ENCODE measurements at regions not wholly inside any gene's neighbourhood (a gene's known extent, or its start where the extent isn't known, plus 50 kb on each side); places are given as distances from the start of the nearest gene placed in this dataset.
A peak's percentile ranks its signal among the peaks of the same experiment; 100 is the strongest.

DNA sequence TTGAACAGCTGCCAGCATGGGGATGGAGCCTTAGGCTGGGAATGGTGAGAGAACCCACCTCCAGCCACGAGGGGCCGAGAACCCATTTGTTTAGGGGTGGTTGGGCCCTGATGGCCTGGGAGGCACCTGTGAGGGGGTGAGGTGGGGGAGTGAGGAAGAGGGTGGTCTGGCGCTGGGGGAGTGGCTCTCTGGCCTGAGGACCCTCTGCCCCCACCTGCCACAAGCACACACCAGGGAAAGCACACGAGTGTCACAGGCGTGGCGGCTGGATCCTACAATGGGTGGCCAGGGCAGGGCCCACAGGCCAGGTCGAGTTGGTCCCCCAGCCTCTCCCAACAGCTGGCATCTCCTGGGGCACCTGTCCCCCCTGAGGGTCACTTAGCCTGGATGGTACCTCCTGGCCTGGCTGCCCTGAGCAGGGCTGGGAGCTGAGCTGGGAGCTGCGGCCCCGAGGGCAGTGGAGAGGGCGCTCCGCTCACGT, 340.5 kb downstream of the TMEM121 start:
- intact Hi-C loops (cut with DNase I), result no loop called here

DNA sequence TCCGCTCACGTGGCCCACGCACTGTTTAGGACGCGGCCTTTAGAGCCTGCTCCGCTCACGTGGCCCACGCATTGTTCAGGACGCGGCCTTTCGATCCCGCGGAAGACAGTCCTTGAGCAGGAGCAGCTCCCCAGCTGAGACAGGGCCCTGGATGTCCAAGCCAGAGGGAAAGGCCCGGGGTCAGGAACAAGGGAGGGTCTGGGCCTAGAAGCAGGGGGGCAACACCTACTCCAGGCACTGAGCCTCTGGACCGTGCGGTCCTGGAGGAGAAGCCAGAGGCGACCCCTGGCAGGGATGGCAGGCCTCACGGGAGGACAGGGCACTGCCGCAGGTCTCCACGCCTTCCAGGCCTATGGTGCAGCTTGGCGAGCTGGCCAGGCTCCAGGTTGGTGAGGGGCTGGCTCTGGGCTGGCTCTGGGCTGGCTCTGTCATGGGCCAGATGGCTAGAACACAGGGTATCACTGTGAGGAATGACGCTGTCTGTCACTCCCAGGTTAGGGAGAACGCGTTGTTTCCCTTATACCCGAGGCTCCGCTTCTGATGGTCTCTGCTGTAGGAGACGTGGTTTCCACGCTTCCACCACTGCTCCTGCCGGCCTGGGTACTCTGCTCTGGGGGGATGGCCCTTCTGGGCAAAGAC, 341.7 kb downstream of the TMEM121 start:
- ATAC-seq (no peak), DNase-seq (peak in 2 of 4 donors; percentile 25 to 53)
- H3K9me3 ChIP-seq, result no peaks in the 10 kb centered on the region
- no peak overlapping the region for H3K4me3 ChIP-seq
- H3K27me3 ChIP-seq, result peaks cover 0 to 32% of the 10 kb centered on the region in 2 donors
- intact Hi-C loops (cut with DNase I), result no loop called here
- no peak overlapping the region for H3K27ac ChIP-seq
- H3K4me1 ChIP-seq, result no peaks in the 10 kb centered on the region
- no peaks in the 10 kb centered on the region for H3K36me3 ChIP-seq
- TF ChIP-seq, protein P1, sequence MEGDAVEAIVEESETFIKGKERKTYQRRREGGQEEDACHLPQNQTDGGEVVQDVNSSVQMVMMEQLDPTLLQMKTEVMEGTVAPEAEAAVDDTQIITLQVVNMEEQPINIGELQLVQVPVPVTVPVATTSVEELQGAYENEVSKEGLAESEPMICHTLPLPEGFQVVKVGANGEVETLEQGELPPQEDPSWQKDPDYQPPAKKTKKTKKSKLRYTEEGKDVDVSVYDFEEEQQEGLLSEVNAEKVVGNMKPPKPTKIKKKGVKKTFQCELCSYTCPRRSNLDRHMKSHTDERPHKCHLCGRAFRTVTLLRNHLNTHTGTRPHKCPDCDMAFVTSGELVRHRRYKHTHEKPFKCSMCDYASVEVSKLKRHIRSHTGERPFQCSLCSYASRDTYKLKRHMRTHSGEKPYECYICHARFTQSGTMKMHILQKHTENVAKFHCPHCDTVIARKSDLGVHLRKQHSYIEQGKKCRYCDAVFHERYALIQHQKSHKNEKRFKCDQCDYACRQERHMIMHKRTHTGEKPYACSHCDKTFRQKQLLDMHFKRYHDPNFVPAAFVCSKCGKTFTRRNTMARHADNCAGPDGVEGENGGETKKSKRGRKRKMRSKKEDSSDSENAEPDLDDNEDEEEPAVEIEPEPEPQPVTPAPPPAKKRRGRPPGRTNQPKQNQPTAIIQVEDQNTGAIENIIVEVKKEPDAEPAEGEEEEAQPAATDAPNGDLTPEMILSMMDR (IDR thresholded peaks at IDR 0.05), result no peak

More for the DNA sequence above, 340.5 kb downstream of the TMEM121 start:
- no peaks in the 10 kb centered on the region for H3K4me1 ChIP-seq
- TF ChIP-seq, protein P1 (IDR thresholded peaks at IDR 0.05), result no peak
- H3K4me3 ChIP-seq, result no peak overlapping the region
- H3K36me3 ChIP-seq, result no peaks in the 10 kb centered on the region
- H3K27me3 ChIP-seq, result peaks cover 0 to 44% of the 10 kb centered on the region in 2 donors
- peak in 1 of 4 donors; percentile 48 for DNase-seq
- no peak overlapping the region for H3K27ac ChIP-seq
- no peaks in the 10 kb centered on the region for H3K9me3 ChIP-seq
- no peak for ATAC-seq

DNA sequence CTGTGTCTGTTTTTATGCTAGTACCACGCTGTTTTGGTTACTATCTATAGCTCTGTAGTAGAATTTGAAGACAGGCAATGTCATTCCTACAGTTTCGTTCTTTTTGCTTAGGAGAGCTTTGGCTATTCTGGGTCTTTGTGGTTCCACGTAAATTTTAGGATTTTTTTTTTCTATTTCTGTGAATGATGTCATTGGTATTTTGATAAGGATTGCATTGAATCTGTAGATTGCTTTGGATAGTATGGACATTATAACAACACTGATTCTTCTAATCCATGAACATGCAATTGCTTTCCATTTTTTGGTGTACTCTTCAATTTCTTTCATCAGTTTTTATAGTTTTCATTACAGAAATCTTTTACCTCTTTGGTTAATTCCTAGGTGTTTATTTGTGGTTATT, 345.2 kb downstream of the TMEM121 start:
- Histone ChIP-seq H3K36me3 (no peaks in the 10 kb centered on the region), H3K9me3 (no peaks in the 10 kb centered on the region), H3K27me3 (no peaks in the 10 kb centered on the region), H3K4me1 (no peaks in the 10 kb centered on the region), H3K4me3 (no peak overlapping the region), H3K27ac (no peak overlapping the region)
- intact Hi-C loops (cut with DNase I), result no loop called here
- DNase-seq (no peak), ATAC-seq (no peak)
- TF ChIP-seq, protein P1 (IDR thresholded peaks at IDR 0.05), result no peak

DNA sequence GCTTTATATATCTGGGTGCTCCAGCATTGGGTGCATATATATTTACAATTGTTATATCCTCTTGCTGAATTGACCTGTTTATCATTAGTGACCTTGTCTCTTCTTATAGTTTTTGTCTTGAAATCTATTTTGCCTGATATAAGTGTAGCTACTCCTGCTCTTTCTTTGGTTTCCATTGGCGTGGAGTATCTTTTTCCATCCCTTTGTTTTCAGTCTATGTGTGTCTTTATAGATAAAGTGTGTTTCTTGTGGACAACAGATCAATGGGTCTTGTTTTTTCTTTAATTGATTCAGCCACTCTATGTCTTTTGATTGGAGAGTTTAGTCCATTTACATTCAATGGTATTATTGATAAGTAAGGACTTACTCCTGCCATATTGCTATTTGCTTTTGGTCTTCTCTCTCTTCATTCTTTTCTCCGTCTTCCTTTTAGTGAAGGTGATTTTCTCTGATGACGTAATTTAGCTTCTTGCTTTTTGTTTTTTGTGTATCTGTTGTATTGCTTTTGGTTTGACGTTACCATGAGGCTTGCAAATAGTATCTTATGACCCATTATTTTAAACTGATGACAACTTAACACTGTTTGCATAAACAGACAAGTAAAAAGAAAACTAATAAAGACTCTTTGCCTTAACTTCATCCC, 347.6 kb downstream of the TMEM121 start:
- Histone ChIP-seq H3K27me3 (peaks cover 0 to 13% of the 10 kb centered on the region in 2 donors), H3K9me3 (no peaks in the 10 kb centered on the region), H3K36me3 (no peaks in the 10 kb centered on the region), H3K4me3 (no peak overlapping the region), H3K27ac (no peak overlapping the region), H3K4me1 (no peaks in the 10 kb centered on the region)
- DNase-seq (no peak), ATAC-seq (no peak)
- intact Hi-C loops (cut with DNase I), result no loop called here
- TF ChIP-seq, protein P1 (IDR thresholded peaks at IDR 0.05), result no peak

DNA sequence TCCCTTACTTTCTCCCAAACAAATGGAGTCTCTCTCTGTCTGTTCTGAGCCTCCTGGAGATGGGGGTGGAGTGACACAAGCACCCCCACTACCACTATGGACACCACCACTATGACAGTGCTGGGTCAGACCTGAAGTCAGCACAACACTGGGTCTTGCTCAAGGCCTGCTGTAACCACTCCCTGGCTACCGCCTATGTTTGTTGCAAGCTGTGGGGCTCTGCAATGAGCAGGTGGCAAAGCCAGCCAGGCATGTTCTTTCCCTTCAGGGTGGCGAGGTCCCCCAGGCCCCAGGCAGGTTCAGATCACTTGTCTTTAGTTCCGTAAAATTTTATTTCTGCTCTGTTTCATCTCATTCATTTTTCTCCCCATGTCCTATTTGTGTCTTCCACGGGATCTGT, 349.8 kb downstream of the TMEM121 start:
- no peaks in the 10 kb centered on the region for H3K36me3 ChIP-seq
- H3K9me3 ChIP-seq, result no peaks in the 10 kb centered on the region
- ATAC-seq (no peak), DNase-seq (peak in 2 of 4 donors; percentile 11 to 15)
- H3K27ac ChIP-seq, result no peak overlapping the region
- intact Hi-C loops (cut with DNase I), result no loop called here
- peaks cover 0 to 29% of the 10 kb centered on the region in 2 donors for H3K27me3 ChIP-seq
- TF ChIP-seq, protein P1 (IDR thresholded peaks at IDR 0.05), result no peak
- H3K4me1 ChIP-seq, result no peaks in the 10 kb centered on the region
- no peak overlapping the region for H3K4me3 ChIP-seq

Data from left lung (tissue), 4 donors.